DND-41 (cell line): ENCODE measurements at regions not wholly inside any gene's neighbourhood (a gene's known extent, or its start where the extent isn't known, plus 50 kb on each side); places are given as distances from the start of the nearest gene placed in this dataset.

Experiments
- CTCF ChIP-seq: IDR thresholded peaks from 2 replicates; pipeline ENCODE4 v1.5.1; 2012; ENCODE audit warnings: borderline replicate concordance, low read length, moderate library complexity, mild to moderate bottlenecking; ENCODE audit not compliant: poor library complexity, severe bottlenecking; ENCODE audit errors: extremely low read depth
- EZH2 ChIP-seq: IDR thresholded peaks from 3 replicates; pipeline ENCODE4 v1.6.1; 2012; ENCODE audit warnings: borderline replicate concordance, low read depth, mild to moderate bottlenecking, moderate library complexity, low read length, inconsistent platforms; ENCODE audit not compliant: severe bottlenecking

DNA sequence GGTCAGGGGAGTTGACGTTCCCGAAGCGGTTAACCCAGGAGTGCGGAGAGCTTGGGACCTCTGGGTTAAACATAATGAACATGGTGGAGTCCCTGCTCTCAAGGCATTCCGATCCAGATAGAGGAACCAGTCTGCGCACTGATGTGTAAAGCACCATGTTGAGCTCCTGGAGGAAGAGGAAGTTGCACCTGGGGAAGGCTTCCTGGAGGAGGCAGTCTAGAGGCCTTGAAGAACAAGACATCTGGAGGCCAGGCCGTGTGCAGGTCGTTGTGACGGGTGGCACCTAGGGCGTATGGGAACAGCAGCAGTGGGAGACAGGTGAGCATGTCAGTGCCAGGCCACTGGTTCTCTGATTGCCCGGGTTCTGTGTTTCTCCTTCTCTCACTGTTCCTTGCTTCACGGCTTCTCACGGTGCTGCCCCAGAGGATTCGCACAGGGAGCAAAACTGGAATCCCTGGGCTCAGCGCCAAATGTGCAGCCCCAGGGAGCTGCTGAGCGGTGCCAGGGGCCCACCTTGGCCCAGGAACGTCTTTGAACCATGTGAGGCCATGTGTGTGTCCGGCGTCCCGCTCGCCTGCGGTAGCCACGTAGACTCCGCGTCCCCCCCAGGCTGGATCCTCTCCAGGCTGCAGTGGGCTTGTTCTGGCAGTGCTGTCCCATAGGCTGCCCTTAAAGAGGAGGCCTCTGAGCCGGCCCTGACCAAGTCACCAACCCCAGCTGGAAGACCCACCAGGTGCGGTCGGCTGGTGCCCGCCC is 122.9 kb upstream of the GALNT2 start:
- TF ChIP-seq CTCF = peak; percentile 23
- no peak for TF ChIP-seq EZH2
